K562 (cell line): ENCODE measurements at regions not wholly inside any gene's neighbourhood (a gene's known extent, or its start where the extent isn't known, plus 50 kb on each side); places are given as distances from the start of the nearest gene placed in this dataset.

ENCODE experiments used
- ATAC-seq: fragments of 200-7000 bp; cut with Tn5 transposase; 3 replicates; pipeline ENCODE4 v1.9.1; 2020; ENCODE audit warnings: moderate library complexity
- BruUV-seq: library from RNA; stranded (reverse); fragments of 400-500 nt; replicated peaks from 2 replicates; lab custom pipeline; 2021; lab: Mats Ljungman, UMichigan
- CTCF ChIA-PET: fragments of 300-600 bp; formaldehyde crosslinking; extraction: SDS; loops from one replicate; lab custom pipeline; 2021; ENCODE audit warnings: low intra/inter-chr PET ratio; lab: Yijun Ruan, JAX
- POLR2A ChIA-PET: fragments of 300-600, 350-650 bp; sonication (Branson Sonifier 250); formaldehyde crosslinking; extraction: SDS; loops from one replicate; lab custom pipeline; 2021; ENCODE audit warnings: antibody characterized with exemption, inconsistent platforms; lab: Yijun Ruan, JAX
- DNase-seq, 4 experiments: peaks; one replicate each; pipeline versions ENCODE4 v3.0.0 to v3.0.0-alpha.2; 2011 to 2018; ENCODE audit warnings: low spot score in 3 of 4, mixed read lengths in 3 of 4; ENCODE audit errors: extremely low read depth in 1 of 4
- FAIRE-seq: peaks from 2 replicates; lab custom pipeline; 2011; peaks lifted over from hg19 to GRCh38; lab: Jason Lieb, UNC
- H2AFZ ChIP-seq: 2 replicates; pipeline ENCODE4 v1.6.0; 2011; ENCODE audit warnings: low read depth, low read length, control low read depth, inconsistent platforms
- H3K27ac ChIP-seq: fragments of 200-600 bp; 3 replicates; pipeline ENCODE4 v1.8.0; 2011; ENCODE audit warnings: low read depth, mild to moderate bottlenecking, control low read depth, inconsistent platforms, low read length, moderate library complexity, mixed read lengths; ENCODE audit errors: extremely low read depth
- H3K27me3 ChIP-seq, 2 experiments: fragments of 300-600 bp in 1 of 2; 2 replicates in 1 of 2; 3 replicates in 1 of 2; pipeline versions ENCODE4 v1.6.0 to v1.8.0; 2011; ENCODE audit warnings: inconsistent platforms in 2 of 2, low read length in 2 of 2, mild to moderate bottlenecking in 1 of 2, mixed read lengths in 1 of 2, moderate library complexity in 1 of 2; ENCODE audit not compliant: control insufficient read depth in 2 of 2, insufficient read depth in 2 of 2
- H3K36me3 ChIP-seq: fragments of 300-600 bp; 3 replicates; pipeline ENCODE4 v1.8.0; 2011; ENCODE audit warnings: mild to moderate bottlenecking, low read length, inconsistent platforms; ENCODE audit not compliant: control insufficient read depth, insufficient read depth
- H3K4me1 ChIP-seq, 2 experiments: fragments of 200-600 bp in 1 of 2; replicated peaks in 1 of 2; 2 replicates in 1 of 2; 3 replicates in 1 of 2; pipeline versions ENCODE4 v1.5.1 to v1.8.0; 2011; ENCODE audit warnings: inconsistent platforms in 2 of 2, low read length in 2 of 2, mild to moderate bottlenecking in 1 of 2, mixed read lengths in 1 of 2, moderate library complexity in 1 of 2; ENCODE audit not compliant: control insufficient read depth in 2 of 2, insufficient read depth in 2 of 2
- H3K4me2 ChIP-seq: 2 replicates; pipeline ENCODE4 v1.6.1; 2011; ENCODE audit warnings: low read length, control low read depth, inconsistent platforms, mixed read lengths; ENCODE audit not compliant: insufficient read depth
- H3K4me3 ChIP-seq: fragments of 200-600 bp; sonication (generic), shearing (Covaris generic); 2 replicates; pipeline ENCODE4 v1.5.1; 2016; ENCODE audit warnings: control low read depth, inconsistent platforms
- H3K79me2 ChIP-seq: fragments of 200-600 bp; 3 replicates; pipeline ENCODE4 v1.8.0; 2011; ENCODE audit warnings: low read length, inconsistent platforms; ENCODE audit not compliant: control insufficient read depth, insufficient read depth
- H3K9ac ChIP-seq, 2 experiments: 2 replicates each; pipeline versions ENCODE4 v1.6.0 to v1.6.1; 2011; ENCODE audit warnings: low read depth in 2 of 2, low read length in 2 of 2, control low read depth in 1 of 2, inconsistent platforms in 1 of 2, mild to moderate bottlenecking in 1 of 2, mixed read lengths in 1 of 2; ENCODE audit not compliant: insufficient read depth in 1 of 2
- H3K9me1 ChIP-seq: one replicate; pipeline ENCODE4 v1.6.0; 2011; ENCODE audit warnings: inconsistent platforms, mild to moderate bottlenecking, low read length, moderate library complexity; ENCODE audit not compliant: control insufficient read depth, insufficient read depth
- H3K9me3 ChIP-seq: replicated peaks from 2 replicates; pipeline ENCODE4 v1.5.1; 2011; ENCODE audit warnings: low read depth, low read length, inconsistent platforms; ENCODE audit not compliant: control insufficient read depth, insufficient read depth
- H4K20me1 ChIP-seq: replicated peaks from 2 replicates; pipeline ENCODE4 v1.6.1; 2011; ENCODE audit warnings: low read length, inconsistent platforms, mixed read lengths; ENCODE audit not compliant: control insufficient read depth, insufficient read depth
- E4F1 ChIP-seq: fragments of 250-450 bp; sonication (Bioruptor Pico); IDR thresholded peaks from 2 replicates; pipeline ENCODE4 v1.5.0; 2021; ENCODE audit warnings: mild to moderate bottlenecking, borderline replicate concordance
- GABPA ChIP-seq: fragments of 200-800 bp; sonication (Bioruptor generic); conservative IDR thresholded peaks from 2 replicates; pipeline ENCODE4 v1.6.1; 2016; ENCODE audit warnings: low read depth, missing genetic modification characterization, missing compliant biosample characterization
- GATAD2A ChIP-seq: fragments of 450-650 bp; IDR thresholded peaks from 2 replicates; pipeline ENCODE4 v1.6.1; 2017
- GTF2E2 ChIP-seq: fragments of 200-800 bp; sonication (Bioruptor generic); IDR thresholded peaks from 2 replicates; pipeline ENCODE4 v1.6.1; 2016; ENCODE audit warnings: missing genetic modification characterization, missing compliant biosample characterization
- PTTG1 ChIP-seq: fragments of 450-650 bp; IDR thresholded peaks from 2 replicates; pipeline ENCODE4 v1.6.1; 2016; ENCODE audit warnings: low read depth, mild to moderate bottlenecking, missing genetic modification characterization, missing compliant biosample characterization
- RBM25 ChIP-seq: fragments of 200-400 bp; formaldehyde crosslinking; IDR thresholded peaks from 2 replicates; pipeline ENCODE4 v1.6.1; 2018; ENCODE audit warnings: low read length, low read depth, moderate library complexity; ENCODE audit not compliant: severe bottlenecking
- SRSF7 ChIP-seq: fragments of 200-400 bp; formaldehyde crosslinking; optimal IDR thresholded peaks from 2 replicates; pipeline ENCODE3; 2017; ENCODE audit warnings: mild to moderate bottlenecking, low read depth, low read length
- STAT6 ChIP-seq: sonication (generic); formaldehyde crosslinking; IDR thresholded peaks from 2 replicates; pipeline ENCODE4 v1.8.1; 2023; ENCODE audit warnings: mild to moderate bottlenecking, missing genetic modification reagents
- TARDBP ChIP-seq: fragments of 450-650 bp; IDR thresholded peaks from 2 replicates; pipeline ENCODE4 v1.6.1; 2016
- U2AF2 ChIP-seq: fragments of 200-400 bp; formaldehyde crosslinking; optimal IDR thresholded peaks from 2 replicates; pipeline ENCODE3; 2017; ENCODE audit warnings: low read depth, mild to moderate bottlenecking, low read length
- ZBTB17 ChIP-seq: fragments of 450-650 bp; formaldehyde crosslinking; IDR thresholded peaks from 2 replicates; pipeline ENCODE4 v1.4.0; 2020; ENCODE audit warnings: mild to moderate bottlenecking
- ZNF263 ChIP-seq: sonication (generic); formaldehyde crosslinking; IDR thresholded peaks from 2 replicates; pipeline ENCODE4 v1.8.0; 2022; ENCODE audit warnings: mild to moderate bottlenecking, missing genetic modification reagents, borderline replicate concordance
- ZNF431 ChIP-seq: sonication (generic); formaldehyde crosslinking; IDR thresholded peaks from 2 replicates; pipeline ENCODE4 v1.8.0; 2022; ENCODE audit warnings: mild to moderate bottlenecking, missing genetic modification reagents
- ZNF444 ChIP-seq: fragments of 250-450 bp; sonication (Bioruptor Pico); IDR thresholded peaks from 2 replicates; pipeline ENCODE4 v1.4.0; 2020; ENCODE audit warnings: mild to moderate bottlenecking, moderate library complexity
- WGBS: fragments of 100-300 bp; shearing (Covaris generic); methylation state at CpG from one replicate; pipeline ENCODE4 v1.1.6; 2016; ENCODE audit warnings: low coverage, mixed read lengths; ENCODE audit not compliant: insufficient coverage; ENCODE audit errors: missing lambda C conversion rate; 5-methylcytosine and 5-hydroxymethylcytosine counted together
- in situ Hi-C: fragments of 300-500 bp; cut with MboI; formaldehyde crosslinking; loops from 4 replicates; pipeline ENCODE4 v1.15.0; 2018; ENCODE audit warnings: inconsistent platforms, mixed read lengths
- intact Hi-C: fragments of 100-400 bp; cut with micrococcal nuclease; formaldehyde crosslinking; loops from 2 replicates; pipeline ENCODE4 v1.14.2; 2022

GRCh38 chr15:38898236-38898635, 333.6 kb upstream of the RASGRP1 start:
- WGBS, result 0% methylated on average over 1 of the region's 1 CpG

GRCh38 chr15:38899300-38899699, 334.7 kb upstream of the RASGRP1 start:
- Histone ChIP-seq H4K20me1 (no peaks in the 10 kb centered on the region), H3K79me2 (no peaks in the 10 kb centered on the region), H3K4me3 (no peak overlapping the region), H3K27me3 (peaks cover 0 to 7% of the 10 kb centered on the region in 2 experiments; a peak in 1 of 5 replicates), H3K9me1 (no peaks in the 10 kb centered on the region), H3K9ac (no peak overlapping the region), H3K4me1 (no peaks in the 10 kb centered on the region), H3K36me3 (no peaks in the 10 kb centered on the region), H3K4me2 (no peak overlapping the region), H3K9me3 (no peaks in the 10 kb centered on the region), H2AFZ (no peak overlapping the region), H3K27ac (no peak overlapping the region)
- no peak for FAIRE-seq
- no peak for ATAC-seq
- CTCF ChIA-PET, result no interaction called here
- no peak for DNase-seq
- no TSS peak for BruUV-seq
- WGBS, result 0% methylated on average over 2 of the region's 2 CpGs
- POLR2A ChIA-PET, result no interaction called here
- intact Hi-C loops (no loop called here), in situ Hi-C loops (no loop called here)
- TF ChIP-seq SRSF7 (no peak), GATAD2A (no peak), GABPA (tag) (no peak), E4F1 (CRISPR knock-in tag) (no peak), PTTG1 (tag) (no peak), ZBTB17 (CRISPR knock-in tag) (no peak), TARDBP (no peak), ZNF263 (CRISPR knock-in tag) (no peak), RBM25 (no peak), STAT6 (no peak), ZNF444 (no peak)

More at GRCh38 chr15:38898236-38898635, 333.6 kb upstream of the RASGRP1 start:
- no peaks in the 10 kb centered on the region for H4K20me1 ChIP-seq
- ChIA-PET CTCF (no interaction called here), POLR2A (interaction anchor here (0.8 kb wide), 1 partner anchor 84 kb away, joined by 3 read pairs; no protein-coding TSS in a partner anchor)
- no TSS peak for BruUV-seq
- no peak overlapping the region for H2AFZ ChIP-seq
- FAIRE-seq, result no peak
- no peak overlapping the region for H3K9ac ChIP-seq
- H3K9me1 ChIP-seq, result no peaks in the 10 kb centered on the region
- no peak overlapping the region for H3K27ac ChIP-seq
- DNase-seq, result no peak
- no peaks in the 10 kb centered on the region for H3K4me1 ChIP-seq
- no peaks in the 10 kb centered on the region for H3K9me3 ChIP-seq
- intact Hi-C loops, result no loop called here
- H3K4me3 ChIP-seq, result no peak overlapping the region
- H3K36me3 ChIP-seq, result no peaks in the 10 kb centered on the region
- no peak for TF ChIP-seq U2AF2
- TF ChIP-seq ZNF431, result no peak
- no peak for TF ChIP-seq ZNF263 (CRISPR knock-in tag)
- no peak for TF ChIP-seq GTF2E2
- TF ChIP-seq, all 486 proteins: peak for 0
- in situ Hi-C loops, result no loop called here
- H3K4me2 ChIP-seq, result no peak overlapping the region
- peaks cover 0 to 4% of the 10 kb centered on the region in 2 experiments; a peak in 1 of 5 replicates for H3K27me3 ChIP-seq
- no peaks in the 10 kb centered on the region for H3K79me2 ChIP-seq
- no peak for ATAC-seq
